HFFc6 (cell line): ENCODE measurements at regions not wholly inside any gene's neighbourhood (a gene's known extent, or its start where the extent isn't known, plus 50 kb on each side); places are given as distances from the start of the nearest gene placed in this dataset.

Source experiments
- DNase-seq: peaks from one replicate; pipeline ENCODE4 v3.0.0-alpha.2; 2018
- H3K27ac Mint-ChIP-seq: 2 replicates; pipeline ENCODE4 v1.8.0; 2020; ENCODE audit warnings: mild to moderate bottlenecking, mixed read lengths
- H3K27me3 Mint-ChIP-seq: 2 replicates; pipeline ENCODE4 v1.8.0; 2021; ENCODE audit warnings: mild to moderate bottlenecking, moderate library complexity, mixed read lengths; ENCODE audit not compliant: insufficient read depth
- H3K36me3 Mint-ChIP-seq: 2 replicates; pipeline ENCODE4 v1.8.0; 2021; ENCODE audit warnings: low read depth, mixed read lengths
- H3K4me1 Mint-ChIP-seq: 2 replicates; pipeline ENCODE4 v1.8.0; 2020; ENCODE audit warnings: low read depth, mixed read lengths
- H3K4me3 Mint-ChIP-seq: 2 replicates; pipeline ENCODE4 v1.8.0; 2020; ENCODE audit warnings: mild to moderate bottlenecking, moderate library complexity, mixed read lengths
- H3K9me3 Mint-ChIP-seq: 2 replicates; pipeline ENCODE4 v1.8.0; 2020; ENCODE audit warnings: mild to moderate bottlenecking, mixed read lengths
- TF ChIP-seq, protein P1 (sequence below): fragments of 200-600 bp; sonication (generic); IDR thresholded peaks from 2 replicates; pipeline ENCODE4 v1.5.0; 2021; ENCODE audit warnings: antibody characterized with exemption, mild to moderate bottlenecking

DNA sequence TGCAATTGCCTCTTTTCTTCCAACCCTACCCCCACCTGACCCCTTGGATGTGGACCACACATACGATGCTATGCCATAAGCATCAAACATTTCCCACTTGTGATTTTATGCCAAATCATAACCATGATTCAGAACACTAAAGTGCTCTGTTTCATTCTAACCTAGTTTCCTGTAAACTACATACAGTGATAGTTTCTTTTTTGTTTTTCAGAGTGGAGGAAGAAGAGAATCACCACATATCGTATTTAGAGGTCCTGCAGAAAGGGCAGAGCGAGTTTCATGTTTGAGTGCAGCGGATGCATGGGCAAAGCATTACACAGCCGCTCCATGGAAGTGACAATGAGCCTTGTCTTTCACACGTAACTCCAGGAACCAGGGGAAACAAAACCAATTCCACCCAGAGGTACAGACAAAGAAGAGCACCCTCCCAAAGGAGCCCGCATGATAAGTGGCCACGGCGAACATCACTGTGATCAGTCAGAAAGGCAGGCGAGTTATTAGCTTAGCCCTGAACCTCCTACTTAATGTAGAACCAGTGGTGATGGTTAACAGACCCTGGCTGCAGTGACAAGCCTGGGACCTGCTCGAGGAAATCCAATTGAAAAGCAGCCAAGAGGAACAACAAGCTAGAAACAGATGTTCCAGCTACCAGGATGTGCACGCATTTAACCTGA lies 64.0 kb upstream of the ZNF281 start:
- Mint-ChIP-seq H3K27ac (no peak overlapping the region; the same call in 1 of the 2 replicates), H3K4me3 (peak overlapping the region; percentile 53), H3K27me3 (no peaks in the 10 kb centered on the region), H3K36me3 (no peaks in the 10 kb centered on the region), H3K4me1 (peaks cover 36% of the 10 kb centered on the region), H3K9me3 (no peaks in the 10 kb centered on the region)
- DNase-seq, result no peak
- TF ChIP-seq, protein P1, sequence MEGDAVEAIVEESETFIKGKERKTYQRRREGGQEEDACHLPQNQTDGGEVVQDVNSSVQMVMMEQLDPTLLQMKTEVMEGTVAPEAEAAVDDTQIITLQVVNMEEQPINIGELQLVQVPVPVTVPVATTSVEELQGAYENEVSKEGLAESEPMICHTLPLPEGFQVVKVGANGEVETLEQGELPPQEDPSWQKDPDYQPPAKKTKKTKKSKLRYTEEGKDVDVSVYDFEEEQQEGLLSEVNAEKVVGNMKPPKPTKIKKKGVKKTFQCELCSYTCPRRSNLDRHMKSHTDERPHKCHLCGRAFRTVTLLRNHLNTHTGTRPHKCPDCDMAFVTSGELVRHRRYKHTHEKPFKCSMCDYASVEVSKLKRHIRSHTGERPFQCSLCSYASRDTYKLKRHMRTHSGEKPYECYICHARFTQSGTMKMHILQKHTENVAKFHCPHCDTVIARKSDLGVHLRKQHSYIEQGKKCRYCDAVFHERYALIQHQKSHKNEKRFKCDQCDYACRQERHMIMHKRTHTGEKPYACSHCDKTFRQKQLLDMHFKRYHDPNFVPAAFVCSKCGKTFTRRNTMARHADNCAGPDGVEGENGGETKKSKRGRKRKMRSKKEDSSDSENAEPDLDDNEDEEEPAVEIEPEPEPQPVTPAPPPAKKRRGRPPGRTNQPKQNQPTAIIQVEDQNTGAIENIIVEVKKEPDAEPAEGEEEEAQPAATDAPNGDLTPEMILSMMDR, result no peak

DNA sequence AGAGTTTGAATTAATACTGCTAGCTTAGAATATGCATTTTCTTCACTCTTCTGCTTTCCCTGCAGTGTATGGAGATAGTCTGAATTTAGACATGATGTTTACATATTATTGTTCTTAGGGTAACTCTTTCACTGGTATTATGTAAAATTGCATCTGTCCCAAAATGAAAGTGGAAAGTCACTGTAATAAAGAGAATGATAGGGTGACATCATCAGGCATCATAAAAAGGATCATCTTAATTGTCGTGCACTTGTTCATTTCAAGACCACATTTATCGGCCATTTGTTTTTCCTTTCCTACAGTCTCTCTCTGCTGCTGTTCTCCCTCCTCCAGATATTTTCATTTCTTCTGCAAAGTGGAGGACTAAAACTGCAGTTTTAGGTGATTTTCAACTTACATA lies 61.9 kb upstream of the ZNF281 start:
- no peak overlapping the region for H3K4me3 Mint-ChIP-seq
- no peaks in the 10 kb centered on the region for H3K9me3 Mint-ChIP-seq
- no peaks in the 10 kb centered on the region for H3K36me3 Mint-ChIP-seq
- no peak for DNase-seq
- no peak overlapping the region for H3K27ac Mint-ChIP-seq
- TF ChIP-seq, protein P1, result no peak
- peaks cover 46% of the 10 kb centered on the region for H3K4me1 Mint-ChIP-seq
- no peaks in the 10 kb centered on the region for H3K27me3 Mint-ChIP-seq

DNA sequence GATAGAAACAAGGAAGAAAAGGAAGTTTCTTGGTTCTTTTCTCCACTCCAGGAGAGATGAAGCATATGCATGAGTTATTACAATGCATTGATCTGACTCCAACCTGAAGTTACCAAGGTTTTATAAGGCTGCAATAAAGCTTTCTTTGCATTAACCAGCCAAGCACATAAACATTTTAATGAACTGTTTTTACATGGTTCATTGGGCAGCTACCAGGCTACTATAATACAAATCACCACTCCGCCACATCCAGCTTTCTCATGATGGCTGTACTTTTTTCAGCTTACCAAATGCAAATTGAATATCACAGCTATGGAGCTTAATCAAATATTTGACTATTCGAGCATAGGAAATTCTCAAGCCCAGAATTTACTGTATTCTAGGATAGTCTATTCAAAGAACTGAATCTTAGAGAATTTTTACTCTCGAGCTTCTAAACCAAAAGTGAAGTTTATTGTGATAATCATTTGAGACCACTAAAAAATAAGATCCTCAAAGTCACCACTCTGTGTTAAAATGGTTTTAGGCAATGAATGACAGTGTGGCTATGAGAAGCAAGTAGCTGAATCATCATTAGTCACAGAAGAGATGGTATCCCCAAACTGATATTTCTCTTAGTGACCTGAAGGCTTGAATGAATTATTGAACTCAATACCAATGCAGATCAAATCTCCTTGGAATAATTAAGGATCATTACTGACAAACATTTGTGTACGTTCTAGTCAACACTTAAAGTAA lies 58.6 kb upstream of the ZNF281 start:
- Mint-ChIP-seq H3K4me3 (no peak overlapping the region), H3K9me3 (no peaks in the 10 kb centered on the region), H3K27me3 (no peaks in the 10 kb centered on the region), H3K36me3 (no peaks in the 10 kb centered on the region), H3K4me1 (peaks cover 30% of the 10 kb centered on the region), H3K27ac (no peak overlapping the region)
- TF ChIP-seq, protein P1, result no peak
- DNase-seq, result peak; percentile 17

DNA sequence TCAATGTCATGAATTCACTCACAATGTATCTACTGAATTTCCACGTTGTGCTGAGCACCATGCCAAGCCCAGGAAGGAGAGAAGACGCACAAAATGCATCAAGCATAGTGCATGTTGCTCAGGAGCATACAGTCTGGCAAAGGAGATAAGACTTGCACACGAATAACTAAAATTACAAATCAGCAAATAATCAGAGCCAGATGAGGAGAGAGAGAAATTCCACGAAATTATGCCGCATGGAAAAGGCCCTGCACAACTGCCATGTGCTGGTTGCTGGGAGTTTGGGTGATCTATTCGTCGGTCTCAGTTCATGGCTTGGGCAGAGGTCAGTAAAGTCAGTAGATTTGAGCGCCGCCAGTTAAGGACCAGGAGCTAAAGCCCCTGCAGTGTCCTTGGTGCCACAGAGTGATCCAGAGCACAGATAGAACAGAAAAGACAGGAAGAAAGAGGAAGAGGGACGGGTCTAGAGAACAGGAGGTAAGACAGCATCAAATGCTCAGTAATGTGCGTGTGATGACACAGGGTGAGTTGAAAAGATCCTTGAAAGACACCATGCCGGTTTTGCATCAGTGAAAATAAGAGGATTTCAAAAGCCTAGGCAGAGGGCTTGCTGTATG lies 55.1 kb upstream of the ZNF281 start:
- H3K27me3 Mint-ChIP-seq, result no peaks in the 10 kb centered on the region
- H3K4me3 Mint-ChIP-seq, result no peak overlapping the region
- TF ChIP-seq, protein P1, result no peak
- H3K36me3 Mint-ChIP-seq, result no peaks in the 10 kb centered on the region
- peaks cover 20% of the 10 kb centered on the region for H3K4me1 Mint-ChIP-seq
- H3K9me3 Mint-ChIP-seq, result no peaks in the 10 kb centered on the region
- no peak overlapping the region for H3K27ac Mint-ChIP-seq
- no peak for DNase-seq
